NCI-H345 treated with DMSO at 0.1 percent for 48 hours (cell line): ENCODE measurements at regions not wholly inside any gene's neighbourhood (a gene's known extent, or its start where the extent isn't known, plus 50 kb on each side); places are given as distances from the start of the nearest gene placed in this dataset.
"Not testable (repeated sequence)": the region's sequence is repeated elsewhere in the genome, so short reads cannot be mapped to it uniquely, and the experiment has no call there.

Experiments
- DNase-seq: peaks from one replicate; lab custom pipeline; 2025; ENCODE audit not compliant: unreplicated experiment; lab: John Stamatoyannopoulos, UW

GRCh38 chr13:22903301-22903700, 277.5 kb upstream of the SGCG start:
- DNase-seq: no peak

DNA sequence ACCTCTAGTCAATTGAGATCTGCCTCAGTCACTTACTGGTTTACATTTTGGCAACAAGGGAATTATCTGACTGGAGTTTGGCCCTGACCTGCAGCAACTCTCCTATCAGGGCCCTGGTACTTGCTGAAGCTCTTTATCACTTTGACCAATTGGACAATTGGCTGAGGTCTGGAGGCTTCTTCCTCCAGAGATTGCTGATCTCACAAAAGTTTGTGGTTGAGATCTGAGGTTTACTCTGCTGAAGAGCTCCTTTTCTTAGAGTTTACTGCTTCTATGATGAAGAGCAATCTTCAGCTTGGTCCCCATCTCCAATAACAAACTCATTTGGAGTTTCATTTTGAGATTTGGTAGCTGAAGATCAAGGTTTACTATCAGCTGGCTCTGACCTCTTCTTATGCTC, 276.9 kb upstream of the SGCG start:
- DNase-seq: no peak

- peak; percentile 5 for DNase-seq
Measured at GRCh38 chr13:22915442-22916082, 265.2 kb upstream of the SGCG start.

DNA sequence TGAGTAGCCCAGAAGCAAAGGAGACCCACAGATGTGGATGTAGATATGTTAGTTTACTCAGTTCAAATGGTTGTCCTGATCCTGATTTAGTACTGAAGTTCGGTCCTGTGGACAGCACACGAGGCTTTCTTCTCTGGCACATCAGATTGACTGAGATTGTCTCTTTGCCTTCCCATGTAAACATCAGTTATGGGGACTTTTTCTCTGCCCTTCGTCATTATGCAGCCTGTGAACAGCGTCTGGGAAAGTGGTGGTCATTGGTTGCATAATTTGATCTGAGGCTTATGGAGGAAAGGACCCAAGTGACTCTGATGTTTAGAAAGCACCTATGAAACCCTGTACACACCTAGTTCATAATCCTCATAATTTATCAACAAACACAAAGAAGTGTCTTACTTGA, 264.5 kb upstream of the SGCG start:
- not testable (repeated sequence) for DNase-seq

GRCh38 chr13:22925881-22926747, 254.7 kb upstream of the SGCG start:
- no peak for DNase-seq

GRCh38 chr13:22926748-22927400, 253.9 kb upstream of the SGCG start:
- no peak for DNase-seq

DNA sequence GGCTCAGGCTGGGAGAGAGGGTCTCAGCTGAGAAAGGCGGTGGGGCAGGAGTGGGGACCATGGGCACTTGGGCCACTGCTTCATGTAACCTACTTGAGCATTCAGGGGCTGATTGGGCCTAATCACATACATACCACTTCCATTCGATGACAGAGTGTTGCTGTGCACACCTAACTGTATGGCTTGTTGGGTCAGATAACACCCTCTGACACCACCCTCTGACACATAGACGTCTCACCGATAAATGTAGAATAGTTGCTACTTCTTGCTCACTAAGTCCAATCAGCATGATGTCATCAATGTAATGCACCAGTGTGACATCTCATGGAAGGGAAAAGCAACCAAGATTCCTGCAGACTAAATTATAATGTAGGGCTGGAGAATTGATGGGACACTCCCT, 252.9 kb upstream of the SGCG start:
- not testable (repeated sequence) for DNase-seq

DNA sequence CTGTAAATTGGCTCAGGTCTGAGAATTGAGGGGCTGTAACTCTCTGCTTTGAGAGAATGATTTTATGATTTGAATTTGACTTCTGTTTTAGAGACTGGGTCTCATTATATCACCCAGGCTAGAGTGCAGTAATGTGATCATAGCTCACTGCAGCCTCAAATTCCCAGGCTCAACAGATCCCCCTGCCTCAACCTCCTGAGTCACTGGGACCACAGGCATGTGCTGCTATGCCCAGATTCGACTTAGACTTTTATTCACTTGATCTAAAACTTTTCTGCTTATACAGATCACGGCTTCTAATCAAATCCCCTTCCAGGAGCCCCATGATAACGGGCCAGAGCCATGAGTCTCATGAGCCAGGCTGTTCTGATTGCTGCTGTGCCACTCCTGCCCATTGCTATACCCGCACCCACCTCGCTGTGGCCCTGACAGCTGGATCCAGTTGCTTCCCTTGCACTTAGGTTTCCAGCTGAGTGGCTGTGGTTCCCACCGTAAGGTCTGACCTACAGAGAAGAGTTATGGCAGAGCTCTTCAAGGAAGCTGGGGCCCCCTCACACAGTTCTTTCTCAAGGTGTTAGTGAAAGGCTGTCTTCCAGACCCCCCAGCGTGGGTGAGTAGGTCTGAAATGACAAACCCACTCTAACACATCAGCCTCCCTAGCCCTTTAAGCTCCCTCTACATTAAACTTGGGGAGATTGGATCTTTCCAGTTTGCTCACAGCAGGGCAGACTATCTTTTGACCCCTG, 251.2 kb upstream of the SGCG start:
- no peak for DNase-seq

- no peak for DNase-seq
Measured at GRCh38 chr13:22931576-22931975, 249.2 kb upstream of the SGCG start.

DNA sequence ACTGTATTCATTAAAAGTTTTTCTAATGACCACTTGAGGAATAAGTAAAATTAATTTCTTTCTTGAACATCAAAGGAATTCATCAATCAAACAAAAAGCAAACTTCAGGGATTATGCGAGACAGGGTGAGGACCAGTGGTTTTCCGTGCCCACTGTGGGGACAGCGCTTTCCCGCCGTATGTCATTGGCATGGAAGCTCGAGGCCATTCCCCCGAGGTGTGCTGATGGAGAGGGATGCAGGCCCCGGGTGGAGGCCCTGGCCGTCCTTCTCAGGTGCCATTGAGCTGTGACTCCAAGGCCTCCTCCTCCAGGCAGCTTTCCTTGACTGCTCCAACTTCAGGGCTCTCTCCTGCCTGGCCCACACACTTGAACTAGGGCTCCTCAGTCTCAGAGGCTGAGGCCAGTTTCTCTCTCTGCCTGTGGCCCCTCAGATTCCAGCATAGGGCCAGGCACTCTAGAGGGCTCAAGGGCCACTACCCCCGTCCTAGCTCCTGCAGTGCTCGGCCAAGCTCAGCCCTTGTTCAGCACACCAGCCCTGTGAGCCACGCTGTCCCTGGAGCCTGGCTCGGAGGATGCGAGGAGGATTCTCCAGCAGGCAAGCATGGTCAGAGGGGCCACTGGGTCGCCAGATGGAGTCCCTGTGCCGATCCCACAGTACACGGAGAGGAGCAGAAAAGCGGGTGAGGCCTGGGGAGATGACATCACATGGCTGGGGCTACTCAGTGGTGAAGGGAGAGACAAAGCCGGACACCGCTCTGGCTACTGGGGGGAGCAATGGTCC, 248.0 kb upstream of the SGCG start:
- DNase-seq: not testable (repeated sequence)

DNA sequence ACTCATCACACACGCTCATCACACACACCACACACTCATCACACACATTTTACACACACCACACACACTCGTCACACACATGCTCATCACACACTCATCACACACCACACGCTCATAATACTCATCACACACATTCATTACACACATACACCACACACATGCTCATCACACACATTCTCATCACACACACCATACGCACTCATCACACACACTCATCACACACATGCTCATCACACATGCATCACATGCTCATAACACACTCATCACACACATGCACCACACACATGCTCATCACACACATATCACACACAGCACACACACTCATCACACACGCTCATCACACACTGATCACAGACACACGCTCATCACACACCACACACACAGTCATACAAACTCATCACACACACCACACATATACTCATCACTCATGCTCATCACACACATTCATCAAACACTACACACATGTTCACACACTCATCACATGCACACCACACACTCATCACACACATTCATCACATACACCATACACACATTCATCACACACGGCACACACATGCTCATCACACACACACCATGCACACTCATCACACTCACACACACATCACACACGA, 247.1 kb upstream of the SGCG start:
- no peak for DNase-seq

- no peak for DNase-seq
Measured at GRCh38 chr13:22934744-22935523, 245.8 kb upstream of the SGCG start.

DNA sequence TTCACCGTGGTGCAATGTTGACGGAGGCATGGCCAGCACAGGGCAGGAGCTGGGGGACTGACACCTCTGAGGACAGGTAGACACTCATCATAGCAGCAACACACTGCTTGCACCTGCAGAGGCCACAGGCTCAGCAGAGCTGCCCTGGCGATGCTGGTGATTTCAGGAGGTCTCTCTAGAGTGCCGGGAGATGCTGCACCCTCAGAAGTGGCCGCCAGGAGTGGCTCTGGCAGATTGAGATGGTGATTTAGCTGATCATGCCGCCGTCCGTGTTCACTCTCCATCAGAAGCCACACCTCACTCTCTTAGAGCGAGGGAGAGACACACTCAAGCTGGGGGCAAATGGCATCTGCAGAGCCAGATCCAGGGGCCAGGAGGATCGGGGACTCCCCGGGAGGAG, 244.6 kb upstream of the SGCG start:
- no peak for DNase-seq

- DNase-seq: no peak
Measured at GRCh38 chr13:22937241-22937640, 243.5 kb upstream of the SGCG start.

GRCh38 chr13:22937953-22938352, 242.8 kb upstream of the SGCG start:
- no peak for DNase-seq

DNA sequence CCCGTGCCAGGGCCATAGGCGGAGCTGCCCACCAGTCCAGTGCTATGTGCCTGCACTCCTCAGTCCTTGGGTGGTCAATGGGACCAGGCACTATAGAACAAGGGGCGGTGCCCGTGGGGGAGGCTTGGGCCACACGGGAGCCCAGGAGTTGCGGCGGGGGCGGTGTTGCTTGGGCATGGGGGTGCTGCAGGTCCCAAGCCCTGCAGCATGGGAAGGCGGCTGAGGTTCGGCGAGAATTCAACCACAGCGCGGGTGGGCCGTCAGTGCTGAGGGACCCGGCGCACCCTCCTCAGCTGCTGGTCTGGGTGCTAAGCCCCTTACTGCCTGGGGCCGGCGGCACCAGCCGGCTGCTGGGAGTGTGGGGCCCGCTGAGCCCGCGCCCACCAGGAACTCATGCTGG, 242.2 kb upstream of the SGCG start:
- DNase-seq: no peak

DNA sequence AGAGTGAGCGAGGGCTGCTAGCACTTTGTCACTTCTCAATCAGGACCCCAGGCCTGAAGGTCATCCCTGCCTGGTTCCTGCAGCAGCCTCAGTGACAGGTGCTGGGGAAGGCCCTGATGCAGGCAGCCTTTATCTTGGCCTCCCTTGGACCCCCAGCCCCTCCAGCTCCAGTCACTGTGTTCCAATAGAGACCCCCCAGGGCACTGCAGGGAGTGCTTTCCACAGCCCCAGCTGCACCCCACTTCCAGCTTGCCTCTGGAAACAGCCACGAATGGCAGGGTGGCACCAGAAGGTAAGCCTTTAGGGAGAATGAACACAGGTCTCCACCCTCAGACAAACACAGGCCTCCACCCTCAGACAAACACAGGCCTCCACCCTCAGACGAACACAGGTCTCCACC, 241.6 kb upstream of the SGCG start:
- no peak for DNase-seq

DNA sequence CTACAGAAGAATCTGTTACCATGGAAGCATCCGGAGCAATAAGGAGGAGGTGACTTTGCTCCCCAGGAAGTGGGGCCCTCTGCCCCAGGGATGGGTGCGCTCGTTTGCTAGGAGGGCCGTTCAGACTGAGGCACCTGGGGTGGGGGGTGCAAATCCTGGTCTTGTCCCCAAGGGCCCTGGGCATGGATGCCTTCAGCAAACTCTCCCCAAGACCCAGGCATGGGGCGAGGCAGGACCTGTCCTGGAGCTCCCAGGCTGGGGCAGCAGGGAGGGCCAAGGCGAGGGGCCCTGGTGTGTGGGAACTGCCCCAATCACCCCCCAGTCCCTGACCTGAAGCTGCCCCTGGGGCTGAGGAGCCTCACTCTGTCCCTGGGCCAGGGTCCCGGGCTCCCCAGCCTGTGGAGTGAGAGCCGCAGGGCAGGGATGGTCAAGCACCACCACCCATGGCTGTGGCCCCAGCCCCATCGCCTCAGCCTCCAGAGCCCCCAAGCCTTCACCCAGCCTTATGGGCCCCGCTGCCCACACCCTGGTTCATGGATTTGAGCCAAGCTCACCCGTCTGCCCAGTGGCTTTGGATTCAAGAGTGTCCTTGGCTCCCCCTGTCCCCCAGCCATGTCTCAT, 240.6 kb upstream of the SGCG start:
- DNase-seq: no peak

- no peak for DNase-seq
Measured at GRCh38 chr13:22940736-22941135, 240.0 kb upstream of the SGCG start.
